ENCODE measurements at regions not wholly inside any gene's neighbourhood (a gene's known extent, or its start where the extent isn't known, plus 50 kb on each side); places are given as distances from the start of the nearest gene placed in this dataset.

GRCh38 chr1:228810395-228810758, 75.1 kb downstream of the RHOU start:
- TF ChIP-seq NFRKB (IDR thresholded peaks at IDR 0.05) (no peak), FOXK2 (IDR thresholded peaks at IDR 0.05) (no peak), ZNF384 (IDR thresholded peaks at IDR 0.05) (no peak), TARDBP (IDR thresholded peaks at IDR 0.05) (no peak), BHLHE40 (IDR thresholded peaks at IDR 0.05; ENCODE audit: borderline replicate concordance) (no peak), PKNOX1 (IDR thresholded peaks at IDR 0.05) (no peak), FOXA1 (IDR thresholded peaks at IDR 0.05) (no peak)
